AG08395 (cell line): ENCODE measurements at regions not wholly inside any gene's neighbourhood (a gene's known extent, or its start where the extent isn't known, plus 50 kb on each side); places are given as distances from the start of the nearest gene placed in this dataset.
A peak's percentile ranks its signal among the peaks of the same experiment; 100 is the strongest.
"Not testable (repeated sequence)": the region's sequence is repeated elsewhere in the genome, so short reads cannot be mapped to it uniquely, and the experiment has no call there.

ENCODE experiments used
- DNase-seq: peaks from one replicate; pipeline ENCODE4 v3.0.0; 2012; ENCODE audit warnings: mixed read lengths, low spot score

- DNase-seq: no peak
Observed at GRCh38 chr1:60809204-60809980, 273.0 kb upstream of the NFIA start.

DNA sequence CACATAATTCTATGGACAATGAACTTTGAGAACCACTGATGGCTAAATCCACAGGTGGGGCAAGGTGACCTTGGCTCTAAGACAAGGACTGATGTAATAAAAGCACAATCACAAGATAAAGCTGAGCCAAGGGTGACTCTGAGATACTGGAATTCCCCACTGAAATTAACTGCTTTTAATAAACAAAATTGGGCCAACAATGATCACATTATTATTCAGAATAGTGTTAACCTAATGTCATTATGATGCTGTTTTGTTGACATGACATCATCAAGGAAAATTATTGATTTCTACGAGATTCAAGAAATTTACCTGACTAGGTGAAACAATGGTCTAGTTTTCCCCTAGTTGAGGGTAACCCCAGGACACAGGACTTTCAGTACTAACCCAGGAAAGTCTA, 273.7 kb upstream of the NFIA start:
- no peak for DNase-seq

DNA sequence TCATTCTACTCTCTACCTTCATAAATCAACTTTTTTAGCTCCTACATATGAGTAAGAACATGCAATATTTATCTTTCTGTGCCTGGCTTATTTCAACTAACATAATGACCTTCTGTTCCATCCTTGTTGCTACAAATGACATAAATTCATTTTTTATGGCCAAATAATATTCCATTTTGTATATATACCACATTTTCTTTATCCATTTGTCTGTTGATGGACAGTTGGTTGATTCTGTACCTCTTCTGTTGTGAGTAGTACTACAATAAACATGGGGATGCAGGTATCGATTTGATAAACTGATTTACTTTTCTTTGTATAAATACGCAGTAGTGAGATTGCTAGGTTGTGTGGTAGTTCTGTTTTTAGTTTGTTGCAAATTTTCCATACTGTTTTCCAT, 279.5 kb upstream of the NFIA start:
- DNase-seq: no peak

DNA sequence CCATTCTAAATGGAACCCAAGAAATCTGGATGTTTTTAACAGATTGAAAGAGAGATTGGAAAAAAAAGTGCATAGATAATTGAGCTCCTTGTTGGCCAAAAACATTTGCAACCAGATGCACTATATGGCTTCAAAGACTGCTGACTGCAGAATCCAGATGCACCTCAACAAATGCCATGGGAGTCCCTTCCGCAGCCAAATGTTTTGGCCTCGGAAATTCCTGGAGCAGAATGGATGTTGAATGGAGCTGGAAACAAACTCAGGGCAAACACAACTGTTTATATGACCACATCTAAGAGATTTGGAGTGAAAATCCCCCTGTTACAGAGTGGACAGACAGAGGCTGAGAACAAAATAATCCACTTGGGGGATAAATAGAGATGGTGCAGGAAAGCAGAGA, 285.0 kb upstream of the NFIA start:
- no peak for DNase-seq

GRCh38 chr1:60791226-60791625, 291.1 kb upstream of the NFIA start:
- no peak for DNase-seq

DNA sequence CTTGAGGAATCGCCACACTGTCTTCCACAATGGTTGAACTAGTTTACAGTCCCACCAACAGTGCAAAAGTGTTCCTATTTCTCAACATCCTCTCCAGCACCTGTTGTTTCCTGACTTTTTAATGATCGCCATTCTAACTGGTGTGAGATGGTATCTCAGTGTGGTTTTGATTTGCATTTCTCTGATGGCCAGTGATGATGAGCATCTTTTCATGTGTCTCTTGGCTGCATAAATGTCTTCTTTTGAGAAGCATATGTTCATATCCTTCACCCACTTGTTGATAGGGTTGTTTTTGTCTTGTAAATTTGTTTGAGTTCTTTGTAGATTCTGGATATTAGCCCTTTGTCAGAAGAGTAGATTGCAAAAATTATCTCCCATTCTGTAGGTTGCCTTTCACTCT, 309.3 kb upstream of the NFIA start:
- not testable (repeated sequence) for DNase-seq

- DNase-seq: no peak
Observed at GRCh38 chr1:60769082-60769481, 313.3 kb upstream of the NFIA start.

DNA sequence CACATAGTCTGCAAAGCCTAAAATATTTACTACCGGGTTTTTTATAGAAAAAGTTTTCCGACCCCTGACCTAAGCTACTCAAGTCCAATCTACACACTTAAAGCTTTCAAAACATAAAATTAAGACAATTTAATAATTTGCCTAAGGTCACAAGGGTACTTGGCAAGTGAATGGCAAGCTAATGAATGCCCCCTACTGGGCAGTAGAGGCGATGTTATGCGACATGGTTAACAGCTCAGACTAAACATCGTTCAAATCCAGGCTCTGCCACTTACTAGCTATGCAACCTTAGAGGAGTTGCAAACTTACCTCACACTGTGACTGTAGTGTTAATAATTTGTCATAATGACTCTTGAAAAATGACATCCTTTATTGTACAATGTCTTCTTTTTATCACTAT, 317.2 kb upstream of the NFIA start:
- DNase-seq: peak; percentile 5

GRCh38 chr1:60764489-60764888, 317.9 kb upstream of the NFIA start:
- DNase-seq: no peak

GRCh38 chr1:60763741-60764140, 318.6 kb upstream of the NFIA start:
- no peak for DNase-seq

- DNase-seq: no peak
Observed at GRCh38 chr1:60762911-60763310, 319.4 kb upstream of the NFIA start.

- no peak for DNase-seq
Observed at GRCh38 chr1:60762176-60762575, 320.2 kb upstream of the NFIA start.

DNA sequence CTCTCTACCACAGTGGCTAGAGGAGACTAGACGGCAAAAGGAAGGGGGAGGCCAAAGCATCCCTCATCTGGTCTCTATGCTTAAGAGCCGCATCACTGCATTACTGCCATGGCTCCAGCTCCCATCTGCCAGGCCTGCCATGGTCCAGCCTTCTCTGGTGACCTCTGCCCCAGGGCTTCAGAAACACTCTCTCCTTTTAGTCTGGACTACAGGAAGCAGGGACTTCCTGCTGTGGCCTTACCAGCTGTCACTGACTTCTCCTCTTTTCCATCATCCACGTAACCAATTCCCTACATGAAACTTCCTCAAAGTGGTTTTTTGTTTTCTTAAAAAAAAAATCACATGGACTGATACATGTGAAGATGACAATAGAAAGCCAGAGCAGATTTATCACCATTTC, 323.1 kb upstream of the NFIA start:
- DNase-seq: no peak

DNA sequence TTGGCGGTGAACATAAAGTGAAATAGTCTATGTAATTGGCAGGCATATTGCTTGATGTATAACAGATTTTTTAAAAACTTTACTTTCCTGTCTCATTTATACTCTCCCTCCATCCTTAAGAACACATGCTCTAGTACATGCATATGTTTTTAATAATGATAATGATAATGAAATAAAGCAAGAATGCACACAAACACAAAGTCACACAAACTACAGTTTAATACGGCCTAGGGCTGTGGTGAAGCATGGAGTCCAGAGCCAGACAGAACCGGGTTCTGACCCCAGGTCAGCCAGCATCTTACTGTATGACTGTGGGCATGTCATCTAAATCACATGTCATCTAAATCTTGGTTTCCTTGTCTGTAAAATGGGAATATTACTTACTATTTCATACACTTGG, 324.9 kb upstream of the NFIA start:
- DNase-seq: no peak

- DNase-seq: no peak
Observed at GRCh38 chr1:60753036-60753900, 329.1 kb upstream of the NFIA start.

DNA sequence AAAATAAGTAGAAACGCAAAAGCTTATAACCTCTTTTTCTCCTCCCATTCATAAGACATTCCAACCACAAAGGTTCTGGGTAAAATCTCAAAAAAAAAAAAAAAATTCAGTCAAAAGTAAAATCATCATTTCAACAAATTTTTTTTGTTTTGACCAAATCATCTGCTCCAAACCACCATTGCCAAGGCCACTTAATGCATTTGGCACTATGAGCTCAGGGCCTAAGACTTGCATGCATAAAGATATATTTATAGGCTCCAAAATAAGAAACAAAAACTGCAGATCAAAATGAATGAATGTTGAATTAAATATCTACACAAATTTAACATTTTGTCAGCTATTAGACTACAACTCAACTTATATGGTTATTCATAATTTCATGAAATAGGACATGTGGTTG, 331.1 kb upstream of the NFIA start:
- no peak for DNase-seq

DNA sequence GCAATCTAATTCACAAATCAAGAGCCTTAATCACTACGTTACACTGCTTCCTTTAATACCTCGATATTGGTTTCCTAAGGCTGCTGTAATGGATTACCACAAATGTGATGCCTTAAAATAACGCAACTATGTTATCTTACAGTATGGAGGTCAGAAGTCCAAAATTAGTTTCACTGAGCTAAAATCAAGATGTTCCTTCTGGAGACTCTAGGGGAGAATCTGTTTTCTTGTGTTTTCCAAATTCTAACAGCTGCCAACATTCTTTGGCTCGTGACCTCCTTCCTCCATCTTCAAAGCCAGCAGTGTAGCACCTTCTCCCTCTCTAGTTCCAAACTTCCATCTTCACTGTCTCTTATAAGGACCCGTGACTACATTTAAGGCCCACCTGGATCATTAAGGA, 335.0 kb upstream of the NFIA start:
- no peak for DNase-seq

GRCh38 chr1:60746278-60746791, 336.0 kb upstream of the NFIA start:
- DNase-seq: no peak

DNA sequence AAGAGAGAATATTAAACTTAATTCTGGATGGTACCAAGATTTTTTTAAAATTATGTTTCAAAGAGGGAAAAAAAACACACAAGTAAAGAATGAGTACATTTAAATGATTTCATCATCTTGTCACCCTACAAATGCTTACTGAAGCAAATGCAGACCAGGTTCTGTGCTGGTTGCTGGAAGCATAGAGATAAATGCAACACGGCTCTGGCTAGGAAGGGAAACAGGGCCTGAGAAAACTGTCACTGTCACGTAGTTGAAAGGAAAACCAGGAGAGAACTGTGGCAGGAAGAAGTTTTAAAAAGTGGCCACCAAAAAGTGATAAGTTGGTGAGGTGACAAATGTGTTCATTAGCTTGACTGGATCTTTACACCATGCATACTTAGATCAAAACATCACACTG, 336.9 kb upstream of the NFIA start:
- no peak for DNase-seq

DNA sequence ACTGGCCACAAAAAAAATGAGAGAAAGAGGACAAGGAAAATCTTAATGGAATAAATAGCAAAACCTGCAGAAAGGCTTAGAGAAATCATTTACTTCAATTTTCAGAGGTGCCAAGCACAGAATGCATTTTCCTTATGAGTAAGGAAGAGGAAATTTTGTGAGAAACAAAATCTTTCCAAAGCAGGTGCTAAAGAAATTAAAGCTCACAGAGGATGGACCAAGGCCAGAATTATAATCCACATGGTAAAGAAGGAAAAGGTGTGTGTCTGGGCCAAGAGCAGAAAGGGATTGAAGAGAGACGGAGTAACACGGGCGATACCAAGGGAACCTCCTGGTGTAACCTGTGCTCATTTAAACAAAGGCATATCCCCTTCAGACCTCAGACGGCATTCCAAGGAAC, 340.0 kb upstream of the NFIA start:
- DNase-seq: no peak

- no peak for DNase-seq
Observed at GRCh38 chr1:60740154-60740553, 342.2 kb upstream of the NFIA start.

- DNase-seq: no peak
Observed at GRCh38 chr1:60739729-60740128, 342.6 kb upstream of the NFIA start.

DNA sequence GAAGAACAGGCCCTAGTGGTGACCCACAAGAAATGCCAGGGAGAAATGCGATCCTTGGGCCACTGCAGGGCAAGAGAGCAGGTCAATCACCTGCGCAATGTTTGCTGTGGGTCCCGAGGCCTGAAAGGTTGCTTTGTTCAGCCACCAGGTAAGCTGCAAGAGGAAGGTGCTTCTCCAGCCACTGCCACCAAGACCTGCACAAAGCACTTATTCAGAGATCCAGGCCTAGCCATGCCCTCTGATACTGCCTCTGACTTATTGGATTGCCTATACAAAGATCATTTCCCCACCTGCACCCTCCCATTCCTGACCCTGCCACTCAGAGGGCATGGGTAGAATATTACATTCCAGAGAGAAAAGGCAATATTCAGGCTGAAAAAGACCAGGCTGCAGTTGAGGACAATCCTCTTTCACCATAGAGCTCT, 349.4 kb upstream of the NFIA start:
- DNase-seq: no peak
